ENCODE measurements at regions not wholly inside any gene's neighbourhood (a gene's known extent, or its start where the extent isn't known, plus 50 kb on each side); places are given as distances from the start of the nearest gene placed in this dataset.

DNA sequence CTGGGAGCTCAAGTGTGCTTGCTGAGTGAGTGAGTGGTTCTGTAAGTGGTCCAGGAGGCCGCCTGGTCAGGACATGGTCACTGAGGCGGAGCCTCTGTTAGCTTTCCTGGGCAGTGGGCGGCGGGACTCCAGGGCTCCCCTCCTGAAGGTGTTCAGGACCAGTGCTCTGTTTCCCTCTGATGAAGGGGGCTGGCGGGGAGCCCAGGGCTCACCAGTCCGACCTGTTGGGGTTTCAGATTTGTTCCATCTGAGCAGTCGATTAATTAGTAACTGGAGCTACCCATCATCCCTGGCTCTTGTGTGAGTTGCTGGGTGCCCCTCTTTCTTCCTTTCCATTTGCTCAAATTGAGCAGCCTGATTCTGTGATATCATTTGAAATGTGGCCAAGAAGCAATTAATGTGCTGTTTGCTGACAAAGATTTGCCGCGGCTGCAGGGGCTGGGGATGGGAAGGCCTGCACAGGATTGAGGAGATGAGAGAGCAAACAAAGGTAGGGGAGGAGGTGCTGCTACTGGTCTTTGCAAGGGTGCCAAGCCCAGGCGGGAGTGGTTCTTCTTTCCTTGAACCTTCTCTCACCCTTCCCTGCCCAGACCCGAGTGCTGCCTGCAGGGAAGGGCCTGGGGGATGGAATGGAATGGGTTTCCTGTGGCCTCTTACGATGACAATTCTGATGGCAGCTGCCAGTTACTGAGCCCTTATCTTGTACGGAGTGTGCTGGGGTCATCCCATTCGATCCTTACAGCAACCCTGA is 92.8 kb upstream of the PITX1 start:
- FAIRE-seq: no peak
- H3K4me1 ChIP-seq (ENCODE audit: control insufficient read depth, insufficient read depth, low read length): no peaks in the 10 kb centered on the region
- no peaks in the 10 kb centered on the region for H3K36me3 ChIP-seq (ENCODE audit: control insufficient read depth in 2 of 2, insufficient read depth in 2 of 2, low read length in 1 of 2)
- H2AFZ ChIP-seq (ENCODE audit: control insufficient read depth, low read depth, low read length): no peak overlapping the region
- ChIA-PET RAD21 (ENCODE audit: unreplicated experiment) (no interaction called here), SMC1A (ENCODE audit: uncharacterized antibody, unreplicated experiment) (no interaction called here), POLR2A (interaction anchor here (0.6 kb wide), 1 partner anchor 1002 kb away, joined by 3 read pairs; no protein-coding TSS in a partner anchor), CTCF (no interaction called here)
- no peaks in the 10 kb centered on the region for H3K9me3 ChIP-seq (replicated peaks; ENCODE audit: control insufficient read depth, insufficient read depth, low read length)
- H3K4me2 ChIP-seq (ENCODE audit: control insufficient read depth, insufficient read depth): no peak overlapping the region
- H3K27ac ChIP-seq (ENCODE audit: control insufficient read depth, insufficient read depth): no peak overlapping the region
- H3K79me2 ChIP-seq (ENCODE audit: control insufficient read depth, insufficient read depth, low read length): no peaks in the 10 kb centered on the region
- no peak overlapping the region for H3K9ac ChIP-seq (ENCODE audit: control insufficient read depth, insufficient read depth, low read length)
- in situ Hi-C loops (cut with MboI): no loop called here
- no peaks in the 10 kb centered on the region for H4K20me1 ChIP-seq (ENCODE audit: control insufficient read depth, insufficient read depth)
- no peak for ATAC-seq
- peaks cover 0 to 3% of the 10 kb centered on the region in 2 experiments; a peak in 3 of 4 replicates for H3K27me3 ChIP-seq (replicated peaks in 1 of 2; ENCODE audit: control insufficient read depth in 2 of 2, insufficient read depth in 2 of 2, low read length in 1 of 2)
- intact Hi-C loops (cut with micrococcal nuclease; ENCODE audit: unreplicated experiment): no loop called here
- no peak overlapping the region for H3K4me3 ChIP-seq
- WGBS (ENCODE audit: insufficient coverage, insufficient replicate concordance, low lambda C conversion rate, missing lambda C conversion rate): 46% methylated on average over 14 of the region's 14 CpGs
- no TSS peak for BruUV-seq (replicated peaks)
- DNase-seq (ENCODE audit: low read depth, low spot score): no peak
- no peak for TF ChIP-seq RELA (IDR thresholded peaks at IDR 0.05; ENCODE audit: borderline replicate concordance, partially characterized antibody)
- no peak for TF ChIP-seq CEBPB (IDR thresholded peaks at IDR 0.05; ENCODE audit: borderline replicate concordance in 1 of 2, low read depth in 2 of 2, low read length in 2 of 2)
- no peak for TF ChIP-seq MTA3 (IDR thresholded peaks at IDR 0.05; ENCODE audit: borderline replicate concordance, low read length)
- TF ChIP-seq RFX5 (IDR thresholded peaks at IDR 0.05; ENCODE audit: low read depth, low read length): no peak
- TF ChIP-seq ZBTB4 (CRISPR knock-in tag; IDR thresholded peaks at IDR 0.05): no peak
- TF ChIP-seq, protein P1, sequence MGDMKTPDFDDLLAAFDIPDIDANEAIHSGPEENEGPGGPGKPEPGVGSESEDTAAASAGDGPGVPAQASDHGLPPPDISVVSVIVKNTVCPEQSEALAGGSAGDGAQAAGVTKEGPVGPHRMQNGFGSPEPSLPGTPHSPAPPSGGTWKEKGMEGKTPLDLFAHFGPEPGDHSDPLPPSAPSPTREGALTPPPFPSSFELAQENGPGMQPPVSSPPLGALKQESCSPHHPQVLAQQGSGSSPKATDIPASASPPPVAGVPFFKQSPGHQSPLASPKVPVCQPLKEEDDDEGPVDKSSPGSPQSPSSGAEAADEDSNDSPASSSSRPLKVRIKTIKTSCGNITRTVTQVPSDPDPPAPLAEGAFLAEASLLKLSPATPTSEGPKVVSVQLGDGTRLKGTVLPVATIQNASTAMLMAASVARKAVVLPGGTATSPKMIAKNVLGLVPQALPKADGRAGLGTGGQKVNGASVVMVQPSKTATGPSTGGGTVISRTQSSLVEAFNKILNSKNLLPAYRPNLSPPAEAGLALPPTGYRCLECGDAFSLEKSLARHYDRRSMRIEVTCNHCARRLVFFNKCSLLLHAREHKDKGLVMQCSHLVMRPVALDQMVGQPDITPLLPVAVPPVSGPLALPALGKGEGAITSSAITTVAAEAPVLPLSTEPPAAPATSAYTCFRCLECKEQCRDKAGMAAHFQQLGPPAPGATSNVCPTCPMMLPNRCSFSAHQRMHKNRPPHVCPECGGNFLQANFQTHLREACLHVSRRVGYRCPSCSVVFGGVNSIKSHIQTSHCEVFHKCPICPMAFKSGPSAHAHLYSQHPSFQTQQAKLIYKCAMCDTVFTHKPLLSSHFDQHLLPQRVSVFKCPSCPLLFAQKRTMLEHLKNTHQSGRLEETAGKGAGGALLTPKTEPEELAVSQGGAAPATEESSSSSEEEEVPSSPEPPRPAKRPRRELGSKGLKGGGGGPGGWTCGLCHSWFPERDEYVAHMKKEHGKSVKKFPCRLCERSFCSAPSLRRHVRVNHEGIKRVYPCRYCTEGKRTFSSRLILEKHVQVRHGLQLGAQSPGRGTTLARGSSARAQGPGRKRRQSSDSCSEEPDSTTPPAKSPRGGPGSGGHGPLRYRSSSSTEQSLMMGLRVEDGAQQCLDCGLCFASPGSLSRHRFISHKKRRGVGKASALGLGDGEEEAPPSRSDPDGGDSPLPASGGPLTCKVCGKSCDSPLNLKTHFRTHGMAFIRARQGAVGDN (IDR thresholded peaks at IDR 0.05): no peak
- TF ChIP-seq, protein P2, sequence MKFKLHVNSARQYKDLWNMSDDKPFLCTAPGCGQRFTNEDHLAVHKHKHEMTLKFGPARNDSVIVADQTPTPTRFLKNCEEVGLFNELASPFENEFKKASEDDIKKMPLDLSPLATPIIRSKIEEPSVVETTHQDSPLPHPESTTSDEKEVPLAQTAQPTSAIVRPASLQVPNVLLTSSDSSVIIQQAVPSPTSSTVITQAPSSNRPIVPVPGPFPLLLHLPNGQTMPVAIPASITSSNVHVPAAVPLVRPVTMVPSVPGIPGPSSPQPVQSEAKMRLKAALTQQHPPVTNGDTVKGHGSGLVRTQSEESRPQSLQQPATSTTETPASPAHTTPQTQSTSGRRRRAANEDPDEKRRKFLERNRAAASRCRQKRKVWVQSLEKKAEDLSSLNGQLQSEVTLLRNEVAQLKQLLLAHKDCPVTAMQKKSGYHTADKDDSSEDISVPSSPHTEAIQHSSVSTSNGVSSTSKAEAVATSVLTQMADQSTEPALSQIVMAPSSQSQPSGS (IDR thresholded peaks at IDR 0.05; ENCODE audit: low read length): no peak
- no peak for TF ChIP-seq GABPA (IDR thresholded peaks at IDR 0.05; ENCODE audit: low read depth)
- TF ChIP-seq, protein P3, sequence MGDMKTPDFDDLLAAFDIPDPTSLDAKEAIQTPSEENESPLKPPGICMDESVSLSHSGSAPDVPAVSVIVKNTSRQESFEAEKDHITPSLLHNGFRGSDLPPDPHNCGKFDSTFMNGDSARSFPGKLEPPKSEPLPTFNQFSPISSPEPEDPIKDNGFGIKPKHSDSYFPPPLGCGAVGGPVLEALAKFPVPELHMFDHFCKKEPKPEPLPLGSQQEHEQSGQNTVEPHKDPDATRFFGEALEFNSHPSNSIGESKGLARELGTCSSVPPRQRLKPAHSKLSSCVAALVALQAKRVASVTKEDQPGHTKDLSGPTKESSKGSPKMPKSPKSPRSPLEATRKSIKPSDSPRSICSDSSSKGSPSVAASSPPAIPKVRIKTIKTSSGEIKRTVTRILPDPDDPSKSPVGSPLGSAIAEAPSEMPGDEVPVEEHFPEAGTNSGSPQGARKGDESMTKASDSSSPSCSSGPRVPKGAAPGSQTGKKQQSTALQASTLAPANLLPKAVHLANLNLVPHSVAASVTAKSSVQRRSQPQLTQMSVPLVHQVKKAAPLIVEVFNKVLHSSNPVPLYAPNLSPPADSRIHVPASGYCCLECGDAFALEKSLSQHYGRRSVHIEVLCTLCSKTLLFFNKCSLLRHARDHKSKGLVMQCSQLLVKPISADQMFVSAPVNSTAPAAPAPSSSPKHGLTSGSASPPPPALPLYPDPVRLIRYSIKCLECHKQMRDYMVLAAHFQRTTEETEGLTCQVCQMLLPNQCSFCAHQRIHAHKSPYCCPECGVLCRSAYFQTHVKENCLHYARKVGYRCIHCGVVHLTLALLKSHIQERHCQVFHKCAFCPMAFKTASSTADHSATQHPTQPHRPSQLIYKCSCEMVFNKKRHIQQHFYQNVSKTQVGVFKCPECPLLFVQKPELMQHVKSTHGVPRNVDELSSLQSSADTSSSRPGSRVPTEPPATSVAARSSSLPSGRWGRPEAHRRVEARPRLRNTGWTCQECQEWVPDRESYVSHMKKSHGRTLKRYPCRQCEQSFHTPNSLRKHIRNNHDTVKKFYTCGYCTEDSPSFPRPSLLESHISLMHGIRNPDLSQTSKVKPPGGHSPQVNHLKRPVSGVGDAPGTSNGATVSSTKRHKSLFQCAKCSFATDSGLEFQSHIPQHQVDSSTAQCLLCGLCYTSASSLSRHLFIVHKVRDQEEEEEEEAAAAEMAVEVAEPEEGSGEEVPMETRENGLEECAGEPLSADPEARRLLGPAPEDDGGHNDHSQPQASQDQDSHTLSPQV (IDR thresholded peaks at IDR 0.05): no peak
- no peak for TF ChIP-seq BRCA1 (IDR thresholded peaks at IDR 0.05; ENCODE audit: low read depth, low read length)
